Psoas muscle (tissue), 7 donors: ENCODE measurements at regions not wholly inside any gene's neighbourhood (a gene's known extent, or its start where the extent isn't known, plus 50 kb on each side); places are given as distances from the start of the nearest gene placed in this dataset.

Experiments
- ATAC-seq, 4 donors: fragments of 200-7000 bp; cut with Tn5 transposase; one replicate each; pipeline ENCODE4 v1.9.1; 2020; ENCODE audit warnings: moderate library complexity in 3 of 4, mild to moderate bottlenecking in 2 of 4
- DNase-seq, 2 donors: peaks; one replicate each; pipeline ENCODE4 v3.0.0-alpha.2; 2020
- H3K27ac ChIP-seq: fragments of 200-600 bp; one replicate; pipeline ENCODE4 v1.8.0; 2022
- H3K27me3 ChIP-seq, 3 donors: fragments of 200-600 bp in 1 of 3; one replicate each; pipeline versions ENCODE4 v1.6.1 to v1.8.0; 2013 to 2022; ENCODE audit warnings: low read length in 2 of 3, mild to moderate bottlenecking in 2 of 3, moderate library complexity in 1 of 3; ENCODE audit not compliant: insufficient read depth in 3 of 3
- H3K36me3 ChIP-seq, 2 donors: fragments of 200-600 bp in 1 of 2; one replicate each; pipeline versions ENCODE4 v1.6.1 to v1.8.0; 2013 to 2022; ENCODE audit warnings: low read depth in 1 of 2, mild to moderate bottlenecking in 1 of 2, moderate library complexity in 1 of 2; ENCODE audit not compliant: insufficient read depth in 1 of 2
- H3K4me1 ChIP-seq: fragments of 200-600 bp; one replicate; pipeline ENCODE4 v1.8.0; 2022
- H3K4me3 ChIP-seq: fragments of 200-600 bp; one replicate; pipeline ENCODE4 v1.8.0; 2022; ENCODE audit warnings: mild to moderate bottlenecking
- H3K9me3 ChIP-seq: fragments of 200-600 bp; one replicate; pipeline ENCODE4 v1.8.0; 2022
- WGBS, 3 donors: extraction: QIAGEN DNeasy Blood & Tissue Kit; methylation state at CpG; one replicate each; pipeline versions ENCODE4 v1.1.6 to v1.1.7; 2013; 5-methylcytosine and 5-hydroxymethylcytosine counted together
- intact Hi-C, 2 donors: fragments of 100-400 bp; cut with DNase I; formaldehyde crosslinking; loops; one replicate each; pipeline versions ENCODE4 v1.11.0 to v1.14.2; 2022
- TF ChIP-seq, protein P1 (sequence below): fragments of 200-600 bp; IDR thresholded peaks from one replicate; pipeline ENCODE4 v1.8.0; 2022; ENCODE audit warnings: antibody characterized with exemption
- donor health status: healthy with polysubstance abuse.
- donor health status: DM: no; HTN: no; CAD: no; lungs with moderate emphysema.
- donor health status: Bipolar disorder and iron deficiency.
- donor health status: healthy.
- donor health status: DM: yes; HTN: yes; CAD: no.
- donor health status: DM: no; HTN: no; CAD: no.
- donor health status: DM: yes; HTN: yes; CAD: no.

DNA sequence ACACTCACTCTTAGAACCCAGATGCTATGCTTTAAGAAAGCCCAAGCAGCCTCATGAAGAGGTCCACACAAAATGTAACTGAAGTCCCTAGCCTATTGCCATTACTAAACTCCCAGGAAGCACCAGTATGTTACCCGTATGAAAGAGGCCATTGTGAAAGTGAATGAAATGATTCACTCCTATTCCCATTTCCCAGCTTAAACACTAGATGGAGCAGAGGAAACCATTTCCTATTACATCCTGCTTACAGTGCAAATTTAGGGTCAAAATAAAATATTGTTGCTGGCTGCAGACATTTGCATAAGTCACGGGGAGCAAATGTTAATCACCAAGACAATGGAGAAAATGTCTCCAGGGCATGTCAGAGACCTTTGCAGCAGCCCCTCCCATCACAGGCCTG lies 989.7 kb upstream of the CRIM1 start:
- H3K4me3 ChIP-seq, result no peak overlapping the region
- TF ChIP-seq, protein P1, sequence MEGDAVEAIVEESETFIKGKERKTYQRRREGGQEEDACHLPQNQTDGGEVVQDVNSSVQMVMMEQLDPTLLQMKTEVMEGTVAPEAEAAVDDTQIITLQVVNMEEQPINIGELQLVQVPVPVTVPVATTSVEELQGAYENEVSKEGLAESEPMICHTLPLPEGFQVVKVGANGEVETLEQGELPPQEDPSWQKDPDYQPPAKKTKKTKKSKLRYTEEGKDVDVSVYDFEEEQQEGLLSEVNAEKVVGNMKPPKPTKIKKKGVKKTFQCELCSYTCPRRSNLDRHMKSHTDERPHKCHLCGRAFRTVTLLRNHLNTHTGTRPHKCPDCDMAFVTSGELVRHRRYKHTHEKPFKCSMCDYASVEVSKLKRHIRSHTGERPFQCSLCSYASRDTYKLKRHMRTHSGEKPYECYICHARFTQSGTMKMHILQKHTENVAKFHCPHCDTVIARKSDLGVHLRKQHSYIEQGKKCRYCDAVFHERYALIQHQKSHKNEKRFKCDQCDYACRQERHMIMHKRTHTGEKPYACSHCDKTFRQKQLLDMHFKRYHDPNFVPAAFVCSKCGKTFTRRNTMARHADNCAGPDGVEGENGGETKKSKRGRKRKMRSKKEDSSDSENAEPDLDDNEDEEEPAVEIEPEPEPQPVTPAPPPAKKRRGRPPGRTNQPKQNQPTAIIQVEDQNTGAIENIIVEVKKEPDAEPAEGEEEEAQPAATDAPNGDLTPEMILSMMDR, result no peak
- DNase-seq, result no peak
- no peaks in the 10 kb centered on the region for H3K27me3 ChIP-seq
- H3K4me1 ChIP-seq, result no peaks in the 10 kb centered on the region
- 47 to 56% (median 48%) methylated on average over 2 of the region's 2 CpGs for WGBS, 3 donors
- H3K36me3 ChIP-seq, result no peaks in the 10 kb centered on the region
- H3K9me3 ChIP-seq, result no peaks in the 10 kb centered on the region
- intact Hi-C loops, result no loop called here
- H3K27ac ChIP-seq, result no peak overlapping the region
- no peak for ATAC-seq

- WGBS, 3 donors, result 60 to 65% (median 64%) methylated on average over 4 of the region's 4 CpGs
- no peak overlapping the region for H3K27ac ChIP-seq
- ATAC-seq (no peak), DNase-seq (no peak)
- intact Hi-C loops, result no loop called here
- peaks cover 0 to 1% (median 0%) of the 10 kb centered on the region in 3 donors for H3K27me3 ChIP-seq
- H3K4me1 ChIP-seq, result no peaks in the 10 kb centered on the region
- TF ChIP-seq, protein P1, result no peak
- no peaks in the 10 kb centered on the region for H3K36me3 ChIP-seq
- no peaks in the 10 kb centered on the region for H3K9me3 ChIP-seq
- H3K4me3 ChIP-seq, result no peak overlapping the region
These were observed 999.2 kb upstream of the CRIM1 start for GRCh38 chr2:35356332-35356731.

- ATAC-seq (no peak), DNase-seq (no peak)
- H3K27ac ChIP-seq, result no peak overlapping the region
- H3K9me3 ChIP-seq, result no peaks in the 10 kb centered on the region
- H3K4me3 ChIP-seq, result no peak overlapping the region
- TF ChIP-seq, protein P1, result no peak
- intact Hi-C loops, result no loop called here
- WGBS, 3 donors, result 82 to 87% (median 83%) methylated on average over 6 of the region's 6 CpGs
- peaks cover 0 to 1% (median 0%) of the 10 kb centered on the region in 3 donors for H3K27me3 ChIP-seq
- no peaks in the 10 kb centered on the region for H3K36me3 ChIP-seq
- H3K4me1 ChIP-seq, result no peaks in the 10 kb centered on the region
These were observed 1000.5 kb upstream of the CRIM1 start for GRCh38 chr2:35355056-35355455.

GRCh38 chr2:35347561-35347960 lies 1008.0 kb upstream of the CRIM1 start:
- intact Hi-C loops, result no loop called here
- Histone ChIP-seq H3K4me1 (no peaks in the 10 kb centered on the region), H3K4me3 (no peak overlapping the region), H3K27me3 (no peaks in the 10 kb centered on the region), H3K27ac (no peak overlapping the region), H3K36me3 (no peaks in the 10 kb centered on the region), H3K9me3 (peaks cover 4% of the 10 kb centered on the region)
- DNase-seq (no peak), ATAC-seq (no peak)
- WGBS, 3 donors, result 87 to 90% (median 89%) methylated on average over 7 of the region's 7 CpGs
- TF ChIP-seq, protein P1, result no peak

GRCh38 chr2:35343135-35343534 lies 1012.4 kb upstream of the CRIM1 start:
- no peaks in the 10 kb centered on the region for H3K36me3 ChIP-seq
- DNase-seq (no peak), ATAC-seq (no peak)
- 63 to 69% (median 65%) methylated on average over 4 of the region's 4 CpGs for WGBS, 3 donors
- no peaks in the 10 kb centered on the region for H3K4me1 ChIP-seq
- H3K4me3 ChIP-seq, result no peak overlapping the region
- H3K27me3 ChIP-seq, result no peaks in the 10 kb centered on the region
- H3K9me3 ChIP-seq, result no peaks in the 10 kb centered on the region
- no peak overlapping the region for H3K27ac ChIP-seq
- TF ChIP-seq, protein P1, result no peak
- intact Hi-C loops, result no loop called here
